Osteocyte (in vitro differentiated cells): ENCODE measurements at regions not wholly inside any gene's neighbourhood (a gene's known extent, or its start where the extent isn't known, plus 50 kb on each side); places are given as distances from the start of the nearest gene placed in this dataset.

Experiments used
- DNase-seq: peaks from one replicate; pipeline ENCODE4 v3.0.0; 2021; ENCODE audit warnings: mixed read lengths; ENCODE audit not compliant: unreplicated experiment; ENCODE audit errors: extremely low spot score
- H3K27ac Mint-ChIP-seq: one replicate; pipeline ENCODE4 v1.8.0; 2021; ENCODE audit warnings: mild to moderate bottlenecking, mixed read lengths; ENCODE audit not compliant: unreplicated experiment
- H3K27me3 Mint-ChIP-seq: one replicate; pipeline ENCODE4 v1.8.0; 2021; ENCODE audit warnings: mixed read lengths; ENCODE audit not compliant: unreplicated experiment
- H3K36me3 Mint-ChIP-seq: one replicate; pipeline ENCODE4 v1.8.0; 2021; ENCODE audit warnings: mixed read lengths; ENCODE audit not compliant: unreplicated experiment
- H3K4me1 Mint-ChIP-seq: one replicate; pipeline ENCODE4 v1.8.0; 2021; ENCODE audit warnings: mixed read lengths; ENCODE audit not compliant: unreplicated experiment
- H3K4me3 Mint-ChIP-seq: one replicate; pipeline ENCODE4 v1.8.0; 2021; ENCODE audit warnings: mild to moderate bottlenecking, moderate library complexity, mixed read lengths; ENCODE audit not compliant: unreplicated experiment
- H3K9me3 Mint-ChIP-seq: one replicate; pipeline ENCODE4 v1.8.0; 2021; ENCODE audit warnings: mixed read lengths; ENCODE audit not compliant: unreplicated experiment
- CTCF ChIP-seq: fragments of 200-600 bp; sonication (generic); IDR thresholded peaks from 2 replicates; pipeline ENCODE4 v1.5.0; 2021; ENCODE audit warnings: antibody characterized with exemption, mild to moderate bottlenecking, moderate library complexity

- H3K9me3 Mint-ChIP-seq, result peaks cover 8% of the 10 kb centered on the region
- no peak overlapping the region for H3K4me3 Mint-ChIP-seq
- H3K36me3 Mint-ChIP-seq, result no peaks in the 10 kb centered on the region
- TF ChIP-seq CTCF, result no peak
- no peak overlapping the region for H3K27ac Mint-ChIP-seq
- DNase-seq, result no peak
- no peaks in the 10 kb centered on the region for H3K27me3 Mint-ChIP-seq
- H3K4me1 Mint-ChIP-seq, result no peaks in the 10 kb centered on the region
Observed at GRCh38 chr1:2856066-2856390, 54.5 kb upstream of the TTC34 start.

GRCh38 chr1:2856676-2857375 is 55.3 kb upstream of the TTC34 start:
- no peak overlapping the region for H3K4me3 Mint-ChIP-seq
- peaks cover 8% of the 10 kb centered on the region for H3K9me3 Mint-ChIP-seq
- no peaks in the 10 kb centered on the region for H3K36me3 Mint-ChIP-seq
- no peak for DNase-seq
- no peaks in the 10 kb centered on the region for H3K27me3 Mint-ChIP-seq
- H3K27ac Mint-ChIP-seq, result no peak overlapping the region
- H3K4me1 Mint-ChIP-seq, result no peaks in the 10 kb centered on the region
- TF ChIP-seq CTCF, result no peak

- no peak for TF ChIP-seq CTCF
- Mint-ChIP-seq H3K4me3 (no peak overlapping the region), H3K36me3 (no peaks in the 10 kb centered on the region), H3K4me1 (no peaks in the 10 kb centered on the region), H3K27ac (no peak overlapping the region), H3K27me3 (no peaks in the 10 kb centered on the region), H3K9me3 (peaks cover 8% of the 10 kb centered on the region)
- no peak for DNase-seq
Observed at GRCh38 chr1:2857521-2857920, 56.0 kb upstream of the TTC34 start.

- Mint-ChIP-seq H3K27ac (no peak overlapping the region), H3K4me1 (no peaks in the 10 kb centered on the region), H3K27me3 (no peaks in the 10 kb centered on the region), H3K9me3 (peaks cover 8% of the 10 kb centered on the region), H3K4me3 (no peak overlapping the region), H3K36me3 (no peaks in the 10 kb centered on the region)
- TF ChIP-seq CTCF, result no peak
- no peak for DNase-seq
Observed at GRCh38 chr1:2858676-2859075, 57.2 kb upstream of the TTC34 start.

GRCh38 chr1:2859219-2859880 is 57.9 kb upstream of the TTC34 start:
- no peak for TF ChIP-seq CTCF
- no peak for DNase-seq
- Mint-ChIP-seq H3K36me3 (no peaks in the 10 kb centered on the region), H3K4me3 (no peak overlapping the region), H3K27me3 (no peaks in the 10 kb centered on the region), H3K9me3 (peaks cover 8% of the 10 kb centered on the region), H3K27ac (no peak overlapping the region), H3K4me1 (no peaks in the 10 kb centered on the region)
